Tibial nerve (tissue), 4 donors: ENCODE measurements at regions not wholly inside any gene's neighbourhood (a gene's known extent, or its start where the extent isn't known, plus 50 kb on each side); places are given as distances from the start of the nearest gene placed in this dataset.

Experiments
- CTCF ChIP-seq, 5 experiments: fragments of 200-600 bp in 3 of 5; fragments of 450-650 bp in 2 of 5; sonication (generic) in 3 of 5; IDR thresholded peaks; one replicate each; pipeline ENCODE4 v1.5.1; 2016 to 2019; ENCODE audit warnings: antibody characterized with exemption in 5 of 5, mild to moderate bottlenecking in 3 of 5, moderate library complexity in 2 of 5
- EP300 ChIP-seq, 2 donors: sonication (generic); formaldehyde crosslinking; IDR thresholded peaks; one replicate each; pipeline ENCODE4 v1.6.1; 2017; ENCODE audit warnings: antibody characterized with exemption in 2 of 2, mild to moderate bottlenecking in 1 of 2
- POLR2A ChIP-seq, 2 donors: fragments of 450-650 bp; IDR thresholded peaks; one replicate each; pipeline ENCODE4 v1.6.1; 2017; ENCODE audit warnings: antibody characterized with exemption in 2 of 2, mild to moderate bottlenecking in 2 of 2, moderate library complexity in 2 of 2

GRCh38 chr3:41089566-41089965 lies 109.7 kb upstream of the CTNNB1 start:
- TF ChIP-seq CTCF (IDR thresholded peaks at IDR 0.05) (no peak), EP300 (IDR thresholded peaks at IDR 0.05) (no peak), POLR2A (IDR thresholded peaks at IDR 0.05) (no peak)
